ENCODE measurements at regions not wholly inside any gene's neighbourhood (a gene's known extent, or its start where the extent isn't known, plus 50 kb on each side); places are given as distances from the start of the nearest gene placed in this dataset.
"Not testable (repeated sequence)": the region's sequence is repeated elsewhere in the genome, so short reads cannot be mapped to it uniquely, and the experiment has no call there.

GRCh38 chr16:61421111-61421510 is 615.1 kb downstream of the CDH8 start:
- no peak for DNase-seq

DNA sequence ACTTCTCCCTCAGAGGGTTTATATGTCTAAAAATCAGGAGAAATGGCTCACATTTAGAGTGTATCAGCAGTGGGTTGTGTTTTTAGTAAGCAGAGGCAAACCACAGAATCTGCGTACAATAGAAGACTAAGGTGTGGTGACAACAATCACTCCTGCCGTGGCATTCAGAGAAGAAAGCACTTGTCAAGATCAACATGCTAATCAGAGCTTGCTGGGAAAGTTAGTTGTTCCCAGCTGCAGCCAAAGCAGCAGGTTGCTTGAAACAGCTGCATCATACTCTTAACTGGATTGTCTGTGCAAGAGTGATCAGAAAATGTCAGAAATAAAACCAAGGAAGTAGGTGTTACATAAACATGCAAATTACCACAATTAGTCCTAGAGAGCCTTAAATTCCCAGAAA is 616.4 kb downstream of the CDH8 start:
- no peak for DNase-seq

GRCh38 chr16:61418802-61419201 is 617.4 kb downstream of the CDH8 start:
- not testable (repeated sequence) for DNase-seq

GRCh38 chr16:61415126-61415525 is 621.1 kb downstream of the CDH8 start:
- DNase-seq: no peak

GRCh38 chr16:61413021-61413420 is 623.2 kb downstream of the CDH8 start:
- no peak for DNase-seq

DNA sequence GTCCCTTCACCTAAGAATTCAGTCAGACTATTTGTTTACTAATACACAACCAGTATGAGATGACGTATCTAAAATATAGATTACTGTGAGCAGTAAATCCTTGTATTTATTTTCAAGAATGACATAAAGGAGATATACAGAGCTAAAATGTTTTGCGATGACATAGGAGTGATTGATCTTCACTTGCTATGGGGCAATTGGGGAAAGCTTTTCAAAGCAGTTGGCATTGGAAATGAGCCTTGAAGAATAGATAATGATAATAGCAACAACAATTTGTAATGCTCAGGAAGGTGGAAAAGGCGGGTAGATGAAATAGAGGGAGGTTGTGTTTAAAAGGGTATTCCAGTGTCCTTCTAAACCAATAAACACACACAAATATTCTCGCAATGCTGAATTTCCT is 623.7 kb downstream of the CDH8 start:
- no peak for DNase-seq

GRCh38 chr16:61409604-61410003 is 626.6 kb downstream of the CDH8 start:
- no peak for DNase-seq

GRCh38 chr16:61403386-61403785 is 632.9 kb downstream of the CDH8 start:
- no peak for DNase-seq

GRCh38 chr16:61391896-61392295 is 644.3 kb downstream of the CDH8 start:
- DNase-seq: no peak

- DNase-seq: no peak
Observed at GRCh38 chr16:61390965-61391637, 645.1 kb downstream of the CDH8 start.

GRCh38 chr16:61385392-61386071 is 650.7 kb downstream of the CDH8 start:
- no peak for DNase-seq

GRCh38 chr16:61382435-61382834 is 653.8 kb downstream of the CDH8 start:
- no peak for DNase-seq

DNA sequence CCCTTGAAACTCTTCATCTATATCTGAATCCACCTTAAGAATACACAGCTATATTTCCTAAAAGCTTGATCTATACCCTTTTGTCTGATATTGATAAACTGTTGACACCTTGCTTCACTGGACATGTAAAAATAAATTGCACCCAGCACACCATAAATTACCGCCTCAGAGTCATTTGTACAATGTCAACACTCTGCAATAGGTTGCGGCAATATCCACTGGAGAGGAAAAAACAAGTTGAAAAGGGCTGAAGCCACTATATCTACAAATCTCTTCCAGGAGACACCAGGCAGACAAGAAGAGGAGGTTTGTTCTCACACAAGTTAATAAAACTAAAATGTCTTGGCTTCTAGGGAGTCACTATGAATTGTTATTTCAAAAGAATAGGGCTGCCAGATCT is 656.9 kb downstream of the CDH8 start:
- DNase-seq: no peak

DNA sequence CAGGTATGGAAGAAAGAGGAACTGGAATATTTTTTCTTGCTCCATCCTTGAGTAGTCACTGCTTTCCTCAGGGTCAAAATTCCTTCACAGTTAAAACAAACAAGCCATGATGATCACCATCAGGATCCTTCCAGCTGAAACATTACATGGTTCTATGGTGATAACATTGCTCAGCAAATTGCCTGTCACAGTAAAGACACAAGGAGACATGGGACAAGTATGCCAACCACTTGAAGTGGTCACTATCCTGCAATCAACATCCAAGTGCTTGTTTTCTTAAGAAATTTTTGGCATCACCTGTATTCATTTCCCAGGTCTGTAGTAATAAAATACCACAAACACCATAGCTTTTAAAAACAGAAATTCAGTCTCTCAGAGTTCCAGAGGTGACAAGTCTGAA is 662.2 kb downstream of the CDH8 start:
- no peak for DNase-seq

DNA sequence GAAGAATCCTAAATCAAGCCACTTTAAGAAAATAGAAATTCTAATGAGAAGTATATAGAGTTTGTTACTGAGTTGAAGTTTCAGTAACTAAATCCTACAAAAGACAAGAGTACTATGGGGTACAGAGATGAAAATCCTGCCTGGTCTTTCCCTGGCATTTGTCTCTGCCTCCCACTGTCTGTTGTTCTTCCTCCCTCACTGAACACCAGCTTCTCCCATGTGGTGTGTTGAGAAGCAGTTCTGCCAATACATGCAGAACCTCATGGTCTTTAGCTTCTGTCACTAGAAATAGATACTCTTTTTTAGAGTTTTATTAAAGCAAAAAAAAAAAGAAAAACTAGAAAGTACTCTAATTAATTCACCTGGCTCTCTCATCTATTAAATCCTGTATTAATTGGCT is 664.4 kb downstream of the CDH8 start:
- no peak for DNase-seq

GRCh38 chr16:61371388-61371787 is 664.9 kb downstream of the CDH8 start:
- DNase-seq: no peak

GRCh38 chr16:61370564-61370963 is 665.7 kb downstream of the CDH8 start:
- no peak for DNase-seq

GRCh38 chr16:61366006-61366405 is 670.2 kb downstream of the CDH8 start:
- DNase-seq: no peak

DNA sequence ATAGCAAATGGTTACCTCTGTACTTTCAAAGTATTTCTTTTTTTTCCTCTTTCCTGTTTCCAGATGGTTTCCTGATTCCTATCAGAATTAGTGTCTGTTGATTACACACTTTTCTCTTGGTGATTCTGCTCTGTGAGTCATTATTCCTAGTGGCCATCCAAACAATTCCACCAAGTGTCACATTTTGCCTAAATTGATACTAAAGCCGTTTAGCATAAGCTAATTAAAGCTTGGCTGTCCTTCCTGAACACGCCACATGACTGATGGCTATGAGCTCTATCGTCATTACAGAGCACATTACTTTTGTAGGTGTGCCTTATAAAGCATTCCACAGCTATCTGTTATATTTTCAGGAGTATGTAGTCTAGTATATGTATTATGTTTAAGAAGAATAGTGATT is 671.2 kb downstream of the CDH8 start:
- no peak for DNase-seq

GRCh38 chr16:61362585-61362984 is 673.7 kb downstream of the CDH8 start:
- DNase-seq: no peak

GRCh38 chr16:61344791-61345190 is 691.4 kb downstream of the CDH8 start:
- DNase-seq: no peak

DNA sequence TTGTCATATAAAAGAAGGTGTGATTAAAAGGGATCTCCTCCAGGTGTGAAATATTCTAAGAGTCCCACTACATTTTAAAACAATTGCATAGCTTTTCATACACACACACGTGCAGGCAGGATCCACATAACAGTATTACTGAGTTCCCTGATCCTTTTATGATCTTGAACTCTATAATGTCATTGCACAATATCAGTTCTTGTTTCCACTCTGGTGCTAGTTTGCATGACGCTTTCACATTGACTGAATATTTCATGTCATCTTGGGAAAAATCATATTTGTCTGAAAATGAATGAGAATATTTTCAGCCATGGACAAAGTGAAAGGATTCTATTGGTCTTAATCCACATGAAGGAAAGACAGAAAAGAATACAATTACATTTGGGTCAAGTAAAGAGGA is 703.8 kb downstream of the CDH8 start:
- no peak for DNase-seq

GRCh38 chr16:61324044-61324443 is 712.2 kb downstream of the CDH8 start:
- DNase-seq: no peak

GRCh38 chr16:61323456-61323855 is 712.8 kb downstream of the CDH8 start:
- no peak for DNase-seq

- no peak for DNase-seq
Observed at GRCh38 chr16:61320791-61321190, 715.4 kb downstream of the CDH8 start.

Measured in suppressor macrophage treated with lipopolysaccharide for 1 hour (primary cell).